GM12892 (cell line): ENCODE measurements at regions not wholly inside any gene's neighbourhood (a gene's known extent, or its start where the extent isn't known, plus 50 kb on each side); places are given as distances from the start of the nearest gene placed in this dataset.

Experiments used
- POLR2A ChIP-seq: IDR thresholded peaks from 2 replicates; pipeline ENCODE4 v1.6.1; 2011; ENCODE audit warnings: low read depth, low read length, control low read depth
- POLR2AphosphoS5 ChIP-seq: IDR thresholded peaks from 2 replicates; pipeline ENCODE4 v1.6.1; 2011; ENCODE audit warnings: low read depth, low read length, control low read depth
- TAF1 ChIP-seq: IDR thresholded peaks from 2 replicates; pipeline ENCODE4 v1.6.1; 2011; ENCODE audit warnings: low read depth, mild to moderate bottlenecking, control low read depth, low read length, borderline replicate concordance

GRCh38 chr3:82382831-82383230, 621.4 kb upstream of the GBE1 start:
- TF ChIP-seq POLR2A: no peak
- TF ChIP-seq TAF1: no peak
- TF ChIP-seq POLR2AphosphoS5: no peak
